Liver (tissue), 3 donors: ENCODE measurements at regions not wholly inside any gene's neighbourhood (a gene's known extent, or its start where the extent isn't known, plus 50 kb on each side); places are given as distances from the start of the nearest gene placed in this dataset.

Experiments used
- EGR1 ChIP-seq, 2 donors: IDR thresholded peaks; 2 replicates each; pipeline ENCODE4 v1.6.1; 2016 to 2018; ENCODE audit warnings: antibody characterized with exemption in 2 of 2, low read depth in 2 of 2
- RAD21 ChIP-seq, 2 donors: IDR thresholded peaks; 2 replicates each; pipeline ENCODE4 v1.6.1; 2016; ENCODE audit warnings: antibody characterized with exemption in 2 of 2, mild to moderate bottlenecking in 2 of 2
- SP1 ChIP-seq: IDR thresholded peaks from 2 replicates; pipeline ENCODE4 v1.6.1; 2018; ENCODE audit warnings: antibody characterized with exemption, mild to moderate bottlenecking
- YY1 ChIP-seq: IDR thresholded peaks from 2 replicates; pipeline ENCODE4 v1.6.1; 2016; ENCODE audit warnings: antibody characterized with exemption, mild to moderate bottlenecking
- TF ChIP-seq, protein P1 (sequence below): fragments of 150-350 bp; IDR thresholded peaks from 2 replicates; pipeline ENCODE4 v1.5.1; 2017; ENCODE audit warnings: improper control_type of control experiment, low read depth, low read length; ENCODE audit not compliant: missing input control
- TF ChIP-seq, protein P2 (sequence below): IDR thresholded peaks from 2 replicates; pipeline ENCODE4 v1.6.1; 2016; ENCODE audit warnings: antibody characterized with exemption, mild to moderate bottlenecking
- donor health status: healthy.
- donor health status: healthy.

GRCh38 chr6:12381587-12381986 lies 91.4 kb downstream of the EDN1 start:
- TF ChIP-seq, protein P1, sequence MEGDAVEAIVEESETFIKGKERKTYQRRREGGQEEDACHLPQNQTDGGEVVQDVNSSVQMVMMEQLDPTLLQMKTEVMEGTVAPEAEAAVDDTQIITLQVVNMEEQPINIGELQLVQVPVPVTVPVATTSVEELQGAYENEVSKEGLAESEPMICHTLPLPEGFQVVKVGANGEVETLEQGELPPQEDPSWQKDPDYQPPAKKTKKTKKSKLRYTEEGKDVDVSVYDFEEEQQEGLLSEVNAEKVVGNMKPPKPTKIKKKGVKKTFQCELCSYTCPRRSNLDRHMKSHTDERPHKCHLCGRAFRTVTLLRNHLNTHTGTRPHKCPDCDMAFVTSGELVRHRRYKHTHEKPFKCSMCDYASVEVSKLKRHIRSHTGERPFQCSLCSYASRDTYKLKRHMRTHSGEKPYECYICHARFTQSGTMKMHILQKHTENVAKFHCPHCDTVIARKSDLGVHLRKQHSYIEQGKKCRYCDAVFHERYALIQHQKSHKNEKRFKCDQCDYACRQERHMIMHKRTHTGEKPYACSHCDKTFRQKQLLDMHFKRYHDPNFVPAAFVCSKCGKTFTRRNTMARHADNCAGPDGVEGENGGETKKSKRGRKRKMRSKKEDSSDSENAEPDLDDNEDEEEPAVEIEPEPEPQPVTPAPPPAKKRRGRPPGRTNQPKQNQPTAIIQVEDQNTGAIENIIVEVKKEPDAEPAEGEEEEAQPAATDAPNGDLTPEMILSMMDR = no peak
- no peak for TF ChIP-seq RAD21 (IDR thresholded peaks at IDR 0.05)
- TF ChIP-seq YY1 = no peak
- TF ChIP-seq EGR1 (IDR thresholded peaks at IDR 0.05; ENCODE audit: low read depth in 2 of 2) = no peak
- no peak for TF ChIP-seq SP1
- TF ChIP-seq, protein P2, sequence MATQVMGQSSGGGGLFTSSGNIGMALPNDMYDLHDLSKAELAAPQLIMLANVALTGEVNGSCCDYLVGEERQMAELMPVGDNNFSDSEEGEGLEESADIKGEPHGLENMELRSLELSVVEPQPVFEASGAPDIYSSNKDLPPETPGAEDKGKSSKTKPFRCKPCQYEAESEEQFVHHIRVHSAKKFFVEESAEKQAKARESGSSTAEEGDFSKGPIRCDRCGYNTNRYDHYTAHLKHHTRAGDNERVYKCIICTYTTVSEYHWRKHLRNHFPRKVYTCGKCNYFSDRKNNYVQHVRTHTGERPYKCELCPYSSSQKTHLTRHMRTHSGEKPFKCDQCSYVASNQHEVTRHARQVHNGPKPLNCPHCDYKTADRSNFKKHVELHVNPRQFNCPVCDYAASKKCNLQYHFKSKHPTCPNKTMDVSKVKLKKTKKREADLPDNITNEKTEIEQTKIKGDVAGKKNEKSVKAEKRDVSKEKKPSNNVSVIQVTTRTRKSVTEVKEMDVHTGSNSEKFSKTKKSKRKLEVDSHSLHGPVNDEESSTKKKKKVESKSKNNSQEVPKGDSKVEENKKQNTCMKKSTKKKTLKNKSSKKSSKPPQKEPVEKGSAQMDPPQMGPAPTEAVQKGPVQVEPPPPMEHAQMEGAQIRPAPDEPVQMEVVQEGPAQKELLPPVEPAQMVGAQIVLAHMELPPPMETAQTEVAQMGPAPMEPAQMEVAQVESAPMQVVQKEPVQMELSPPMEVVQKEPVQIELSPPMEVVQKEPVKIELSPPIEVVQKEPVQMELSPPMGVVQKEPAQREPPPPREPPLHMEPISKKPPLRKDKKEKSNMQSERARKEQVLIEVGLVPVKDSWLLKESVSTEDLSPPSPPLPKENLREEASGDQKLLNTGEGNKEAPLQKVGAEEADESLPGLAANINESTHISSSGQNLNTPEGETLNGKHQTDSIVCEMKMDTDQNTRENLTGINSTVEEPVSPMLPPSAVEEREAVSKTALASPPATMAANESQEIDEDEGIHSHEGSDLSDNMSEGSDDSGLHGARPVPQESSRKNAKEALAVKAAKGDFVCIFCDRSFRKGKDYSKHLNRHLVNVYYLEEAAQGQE = no peak
